Duodenal mucosa (tissue), 2 donors: ENCODE measurements at regions not wholly inside any gene's neighbourhood (a gene's known extent, or its start where the extent isn't known, plus 50 kb on each side); places are given as distances from the start of the nearest gene placed in this dataset.

Experiments used
- H3K27ac ChIP-seq: one replicate; pipeline ENCODE4 v1.7.0; 2013; ENCODE audit warnings: low read depth, low read length
- H3K27me3 ChIP-seq, 2 donors: one replicate each; pipeline ENCODE4 v1.7.0; 2013; ENCODE audit warnings: low read length in 2 of 2, control low read depth in 1 of 2; ENCODE audit not compliant: insufficient read depth in 2 of 2, control insufficient read depth in 1 of 2
- H3K36me3 ChIP-seq, 2 donors: one replicate each; pipeline ENCODE4 v1.7.0; 2013; ENCODE audit warnings: low read length in 2 of 2, control low read depth in 1 of 2; ENCODE audit not compliant: insufficient read depth in 2 of 2, control insufficient read depth in 1 of 2
- H3K4me1 ChIP-seq, 2 donors: one replicate each; pipeline ENCODE4 v1.7.0; 2013; ENCODE audit warnings: low read length in 2 of 2, control low read depth in 1 of 2; ENCODE audit not compliant: insufficient read depth in 2 of 2, control insufficient read depth in 1 of 2
- H3K4me3 ChIP-seq, 2 donors: one replicate each; pipeline ENCODE4 v1.7.0; 2013; ENCODE audit warnings: low read length in 2 of 2, low read depth in 1 of 2
- H3K9ac ChIP-seq, 2 donors: one replicate each; pipeline ENCODE4 v1.7.0; 2013; ENCODE audit warnings: low read length in 2 of 2, low read depth in 1 of 2
- H3K9me3 ChIP-seq, 2 donors: one replicate each; pipeline ENCODE4 v1.7.0; 2013; ENCODE audit warnings: low read length in 2 of 2, control low read depth in 1 of 2; ENCODE audit not compliant: control insufficient read depth in 1 of 2

- Histone ChIP-seq H3K27ac (no peak overlapping the region), H3K9ac (no peak overlapping the region), H3K4me3 (no peak overlapping the region), H3K4me1 (no peaks in the 10 kb centered on the region), H3K27me3 (no peaks in the 10 kb centered on the region), H3K9me3 (peaks cover 4 to 6% of the 10 kb centered on the region in 2 donors), H3K36me3 (no peaks in the 10 kb centered on the region)
Observed at GRCh38 chr6:112764377-112764776, 417.2 kb downstream of the RFPL4B start.

GRCh38 chr6:112770308-112770707 lies 423.2 kb downstream of the RFPL4B start:
- peaks cover 4 to 6% of the 10 kb centered on the region in 2 donors for H3K9me3 ChIP-seq

GRCh38 chr6:112773187-112773586 lies 426.1 kb downstream of the RFPL4B start:
- H3K27me3 ChIP-seq: no peaks in the 10 kb centered on the region
- no peak overlapping the region for H3K27ac ChIP-seq
- no peaks in the 10 kb centered on the region for H3K9me3 ChIP-seq
- H3K4me3 ChIP-seq: no peak overlapping the region
- H3K4me1 ChIP-seq: no peaks in the 10 kb centered on the region
- no peaks in the 10 kb centered on the region for H3K36me3 ChIP-seq
- no peak overlapping the region for H3K9ac ChIP-seq

More at GRCh38 chr6:112770308-112770707, 423.2 kb downstream of the RFPL4B start:
- no peak overlapping the region for H3K4me3 ChIP-seq
- no peak overlapping the region for H3K9ac ChIP-seq
- no peaks in the 10 kb centered on the region for H3K4me1 ChIP-seq
- H3K27me3 ChIP-seq: no peaks in the 10 kb centered on the region
- H3K36me3 ChIP-seq: no peaks in the 10 kb centered on the region
- no peak overlapping the region for H3K27ac ChIP-seq

- Histone ChIP-seq H3K4me3 (no peak overlapping the region), H3K9me3 (no peaks in the 10 kb centered on the region), H3K27ac (no peak overlapping the region), H3K36me3 (no peaks in the 10 kb centered on the region), H3K27me3 (no peaks in the 10 kb centered on the region), H3K9ac (no peak overlapping the region), H3K4me1 (no peaks in the 10 kb centered on the region)
Observed at GRCh38 chr6:112774319-112774718, 427.2 kb downstream of the RFPL4B start.

GRCh38 chr6:112780498-112781096 lies 433.5 kb downstream of the RFPL4B start:
- H3K27me3 ChIP-seq: no peaks in the 10 kb centered on the region
- H3K27ac ChIP-seq: no peak overlapping the region
- H3K9me3 ChIP-seq: no peaks in the 10 kb centered on the region
- H3K36me3 ChIP-seq: no peaks in the 10 kb centered on the region
- H3K4me3 ChIP-seq: no peak overlapping the region
- no peak overlapping the region for H3K9ac ChIP-seq
- H3K4me1 ChIP-seq: no peaks in the 10 kb centered on the region

GRCh38 chr6:112781241-112781640 lies 434.1 kb downstream of the RFPL4B start:
- no peaks in the 10 kb centered on the region for H3K9me3 ChIP-seq
- no peaks in the 10 kb centered on the region for H3K36me3 ChIP-seq
- H3K27ac ChIP-seq: no peak overlapping the region
- H3K27me3 ChIP-seq: no peaks in the 10 kb centered on the region
- H3K4me1 ChIP-seq: no peaks in the 10 kb centered on the region
- H3K9ac ChIP-seq: no peak overlapping the region
- H3K4me3 ChIP-seq: no peak overlapping the region

- no peak overlapping the region for H3K4me3 ChIP-seq
- H3K36me3 ChIP-seq: no peaks in the 10 kb centered on the region
- no peak overlapping the region for H3K9ac ChIP-seq
- H3K27ac ChIP-seq: no peak overlapping the region
- H3K9me3 ChIP-seq: no peaks in the 10 kb centered on the region
- H3K4me1 ChIP-seq: no peaks in the 10 kb centered on the region
- H3K27me3 ChIP-seq: no peaks in the 10 kb centered on the region
Observed at GRCh38 chr6:112785408-112785807, 438.3 kb downstream of the RFPL4B start.

- Histone ChIP-seq H3K9me3 (no peaks in the 10 kb centered on the region), H3K27ac (no peak overlapping the region), H3K4me3 (no peak overlapping the region), H3K36me3 (no peaks in the 10 kb centered on the region), H3K27me3 (no peaks in the 10 kb centered on the region), H3K4me1 (no peaks in the 10 kb centered on the region), H3K9ac (no peak overlapping the region)
Observed at GRCh38 chr6:112786801-112787200, 439.7 kb downstream of the RFPL4B start.

GRCh38 chr6:112787371-112787770 lies 440.2 kb downstream of the RFPL4B start:
- H3K36me3 ChIP-seq: no peaks in the 10 kb centered on the region
- no peak overlapping the region for H3K27ac ChIP-seq
- no peaks in the 10 kb centered on the region for H3K9me3 ChIP-seq
- no peak overlapping the region for H3K9ac ChIP-seq
- no peak overlapping the region for H3K4me3 ChIP-seq
- no peaks in the 10 kb centered on the region for H3K27me3 ChIP-seq
- H3K4me1 ChIP-seq: no peaks in the 10 kb centered on the region

- Histone ChIP-seq H3K36me3 (no peaks in the 10 kb centered on the region), H3K9me3 (peaks cover 0 to 6% of the 10 kb centered on the region in 2 donors), H3K4me3 (no peak overlapping the region), H3K9ac (no peak overlapping the region), H3K4me1 (no peaks in the 10 kb centered on the region), H3K27ac (no peak overlapping the region), H3K27me3 (no peaks in the 10 kb centered on the region)
Observed at GRCh38 chr6:112795316-112795715, 448.2 kb downstream of the RFPL4B start.

- H3K4me1 ChIP-seq: no peaks in the 10 kb centered on the region
- H3K9me3 ChIP-seq: peaks cover 0 to 6% of the 10 kb centered on the region in 2 donors
- H3K27ac ChIP-seq: no peak overlapping the region
- H3K27me3 ChIP-seq: no peaks in the 10 kb centered on the region
- no peak overlapping the region for H3K4me3 ChIP-seq
- H3K36me3 ChIP-seq: no peaks in the 10 kb centered on the region
- no peak overlapping the region for H3K9ac ChIP-seq
Observed at GRCh38 chr6:112796712-112797111, 449.6 kb downstream of the RFPL4B start.
